AG04450 (cell line): ENCODE measurements at regions not wholly inside any gene's neighbourhood (a gene's known extent, or its start where the extent isn't known, plus 50 kb on each side); places are given as distances from the start of the nearest gene placed in this dataset.
"Not testable (repeated sequence)": the region's sequence is repeated elsewhere in the genome, so short reads cannot be mapped to it uniquely, and the experiment has no call there.

Source experiments
- CTCF ChIA-PET: fragments of 300-600, 350-600 bp; formaldehyde crosslinking; extraction: SDS; loops from one replicate; lab custom pipeline; 2022; ENCODE audit warnings: antibody characterized with exemption, inconsistent platforms; lab: Charles Lee
- POLR2A ChIA-PET: fragments of 350-600 bp; formaldehyde crosslinking; extraction: SDS; loops from one replicate; lab custom pipeline; 2021; ENCODE audit warnings: antibody characterized with exemption, inconsistent platforms; lab: Yijun Ruan, JAX
- DNase-seq: peaks from one replicate; pipeline ENCODE4 v3.0.0-alpha.2; 2011; ENCODE audit warnings: low read depth, low spot score
- H3K27ac ChIP-seq: one replicate; pipeline ENCODE4 v1.5.1; 2012; ENCODE audit warnings: low read depth, low read length, control low read depth
- H3K27me3 ChIP-seq: one replicate; pipeline ENCODE4 v1.6.0; 2012; ENCODE audit warnings: low read length; ENCODE audit not compliant: control insufficient read depth, insufficient read depth
- H3K4me3 ChIP-seq: 2 replicates; pipeline ENCODE4 v1.5.1; 2011; ENCODE audit warnings: mild to moderate bottlenecking, low read depth, low read length, control low read depth
- H3K9me3 ChIP-seq: 2 replicates; pipeline ENCODE4 v1.5.1; 2012; ENCODE audit warnings: low read length; ENCODE audit not compliant: control insufficient read depth, insufficient read depth
- CTCF ChIP-seq: IDR thresholded peaks from 2 replicates; pipeline ENCODE4 v1.5.1; 2011; ENCODE audit warnings: low read depth, low read length, control low read depth, inconsistent platforms

- CTCF ChIA-PET = no interaction called here
- no peak overlapping the region for H3K4me3 ChIP-seq
- TF ChIP-seq CTCF = no peak
- POLR2A ChIA-PET = no interaction called here
- no peak overlapping the region for H3K27ac ChIP-seq
- peaks cover 45% of the 10 kb centered on the region for H3K9me3 ChIP-seq
- H3K27me3 ChIP-seq = no peaks in the 10 kb centered on the region
- no peak for DNase-seq
Measured at GRCh38 chr14:106026026-106026425, 499.6 kb downstream of the TMEM121 start.

GRCh38 chr14:106027759-106028158, 501.4 kb downstream of the TMEM121 start:
- DNase-seq, CTCF ChIA-PET, H3K4me3 ChIP-seq, H3K27ac ChIP-seq, POLR2A ChIA-PET, H3K27me3 ChIP-seq: not testable (repeated sequence)
- H3K9me3 ChIP-seq = peaks cover 42% of the 10 kb centered on the region

GRCh38 chr14:106029959-106030358, 503.6 kb downstream of the TMEM121 start:
- POLR2A ChIA-PET = no interaction called here
- Histone ChIP-seq H3K27me3 (no peaks in the 10 kb centered on the region), H3K9me3 (peaks cover 48% of the 10 kb centered on the region), H3K4me3 (no peak overlapping the region), H3K27ac (no peak overlapping the region)
- CTCF ChIA-PET = no interaction called here
- DNase-seq = no peak
- TF ChIP-seq CTCF = no peak

- Histone ChIP-seq H3K27ac (no peak overlapping the region), H3K4me3 (no peak overlapping the region), H3K9me3 (peaks cover 27% of the 10 kb centered on the region), H3K27me3 (no peaks in the 10 kb centered on the region)
- TF ChIP-seq CTCF = no peak
- no peak for DNase-seq
- CTCF ChIA-PET = no interaction called here
- POLR2A ChIA-PET = no interaction called here
Measured at GRCh38 chr14:106037380-106037779, 511.0 kb downstream of the TMEM121 start.

- no peak for TF ChIP-seq CTCF
- no peak for DNase-seq
- H3K27me3 ChIP-seq = no peaks in the 10 kb centered on the region
- ChIA-PET CTCF (no interaction called here), POLR2A (no interaction called here)
- H3K27ac ChIP-seq = no peak overlapping the region
- no peak overlapping the region for H3K4me3 ChIP-seq
- peaks cover 22% of the 10 kb centered on the region for H3K9me3 ChIP-seq
Measured at GRCh38 chr14:106038263-106038662, 511.9 kb downstream of the TMEM121 start.

DNA sequence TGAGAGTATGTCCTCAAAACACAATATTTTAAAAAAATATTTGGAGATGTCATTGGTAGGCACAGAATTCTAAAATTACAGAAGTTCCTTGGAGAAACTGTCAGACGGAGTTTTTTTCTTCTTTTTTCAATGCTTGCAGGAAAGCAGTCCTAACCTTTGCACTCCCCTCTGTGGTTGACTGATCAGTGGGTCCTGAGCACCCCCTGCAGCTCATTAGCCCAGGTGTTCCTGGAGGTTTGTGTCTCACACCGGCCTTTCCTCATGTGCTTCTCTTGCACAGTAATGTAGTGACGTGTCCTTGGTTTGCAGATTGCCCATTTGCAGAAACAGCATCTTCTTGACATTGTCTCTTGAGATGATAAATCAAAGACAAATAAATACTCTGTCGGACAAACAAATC, 513.0 kb downstream of the TMEM121 start:
- no peaks in the 10 kb centered on the region for H3K27me3 ChIP-seq
- POLR2A ChIA-PET = no interaction called here
- peaks cover 18% of the 10 kb centered on the region for H3K9me3 ChIP-seq
- no peak overlapping the region for H3K4me3 ChIP-seq
- no peak for TF ChIP-seq CTCF
- DNase-seq = no peak
- CTCF ChIA-PET = no interaction called here
- H3K27ac ChIP-seq = no peak overlapping the region
